PFSK-1 (cell line): ENCODE measurements at regions not wholly inside any gene's neighbourhood (a gene's known extent, or its start where the extent isn't known, plus 50 kb on each side); places are given as distances from the start of the nearest gene placed in this dataset.

Source experiments
- FOXP2 ChIP-seq: optimal IDR thresholded peaks from 2 replicates; pipeline ENCODE3; 2011; ENCODE audit warnings: borderline replicate concordance, control low read depth, inconsistent platforms; ENCODE audit not compliant: insufficient read depth; ENCODE audit errors: extremely low read length, extremely low read depth
- POLR2AphosphoS5 ChIP-seq: IDR thresholded peaks from 2 replicates; pipeline ENCODE4 v1.6.1; 2012; ENCODE audit warnings: low read depth, mild to moderate bottlenecking, control low read depth, low read length, moderate library complexity
- REST ChIP-seq, 2 experiments: IDR thresholded peaks; 2 replicates each; pipeline versions ENCODE4 v1.6.1 to v1.8.0; 2011 to 2012; ENCODE audit warnings: low read depth in 2 of 2, low read length in 2 of 2, control low read depth in 1 of 2, inconsistent platforms in 1 of 2, mild to moderate bottlenecking in 1 of 2, moderate library complexity in 1 of 2; ENCODE audit not compliant: insufficient read depth in 1 of 2
- SIN3A ChIP-seq: IDR thresholded peaks from 2 replicates; pipeline ENCODE4 v1.6.1; 2012; ENCODE audit warnings: mild to moderate bottlenecking, low read length, moderate library complexity, borderline replicate concordance; ENCODE audit not compliant: insufficient read depth
- TAF1 ChIP-seq: IDR thresholded peaks from 2 replicates; pipeline ENCODE4 v1.6.1; 2012; ENCODE audit warnings: low read length, control low read depth, borderline replicate concordance; ENCODE audit not compliant: insufficient read depth

DNA sequence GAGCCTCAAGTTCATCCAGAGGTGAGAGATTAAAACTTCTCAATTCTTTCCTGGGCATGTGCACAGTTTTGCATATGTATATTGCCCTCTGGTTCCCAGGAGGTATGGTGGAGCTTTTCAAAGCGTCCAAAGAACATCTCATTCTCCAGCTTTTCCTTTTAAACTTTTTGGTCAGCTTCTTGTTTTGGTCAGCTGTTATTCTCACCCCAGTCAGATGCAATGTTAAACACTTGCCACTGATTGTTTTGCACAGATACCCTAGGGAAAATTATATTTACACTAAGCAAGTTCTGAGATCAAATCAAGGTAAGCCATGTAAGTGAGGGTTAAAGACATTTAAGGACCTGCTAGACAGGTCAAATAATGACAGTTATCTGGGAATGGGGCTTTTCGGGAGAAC, 261.3 kb downstream of the EDEM1 start:
- TF ChIP-seq TAF1: no peak
- no peak for TF ChIP-seq REST (IDR thresholded peaks at IDR 0.05; ENCODE audit: insufficient read depth in 1 of 2, low read depth in 2 of 2, low read length in 2 of 2)
- TF ChIP-seq FOXP2: no peak

GRCh38 chr3:5456199-5456598, 268.7 kb downstream of the EDEM1 start:
- TF ChIP-seq POLR2AphosphoS5: no peak
- no peak for TF ChIP-seq SIN3A
- no peak for TF ChIP-seq REST (IDR thresholded peaks at IDR 0.05; ENCODE audit: insufficient read depth in 1 of 2, low read depth in 2 of 2, low read length in 2 of 2)
- no peak for TF ChIP-seq TAF1
- no peak for TF ChIP-seq FOXP2

DNA sequence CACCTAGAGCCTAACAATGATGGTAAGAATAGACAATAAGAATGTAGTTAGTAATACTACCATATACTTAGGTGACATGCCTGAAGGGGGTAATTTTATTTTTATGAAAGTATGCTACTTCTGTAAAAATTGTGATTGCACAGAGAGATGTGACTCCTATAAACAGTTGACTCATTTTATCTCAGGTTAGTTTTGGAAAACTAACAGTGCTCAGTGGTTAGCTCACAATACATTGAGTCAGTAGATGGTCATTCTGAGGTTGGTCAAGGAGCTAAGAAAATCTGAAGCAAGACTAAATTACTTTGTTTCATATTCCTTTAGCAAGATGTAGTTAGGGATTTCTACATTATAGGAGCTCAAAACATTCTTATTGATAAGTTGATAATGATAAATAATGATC, 271.0 kb downstream of the EDEM1 start:
- TF ChIP-seq SIN3A: no peak
- TF ChIP-seq POLR2AphosphoS5: no peak
- TF ChIP-seq REST (IDR thresholded peaks at IDR 0.05; ENCODE audit: insufficient read depth in 1 of 2, low read depth in 2 of 2, low read length in 2 of 2): no peak
- TF ChIP-seq FOXP2: no peak
- TF ChIP-seq TAF1: no peak

DNA sequence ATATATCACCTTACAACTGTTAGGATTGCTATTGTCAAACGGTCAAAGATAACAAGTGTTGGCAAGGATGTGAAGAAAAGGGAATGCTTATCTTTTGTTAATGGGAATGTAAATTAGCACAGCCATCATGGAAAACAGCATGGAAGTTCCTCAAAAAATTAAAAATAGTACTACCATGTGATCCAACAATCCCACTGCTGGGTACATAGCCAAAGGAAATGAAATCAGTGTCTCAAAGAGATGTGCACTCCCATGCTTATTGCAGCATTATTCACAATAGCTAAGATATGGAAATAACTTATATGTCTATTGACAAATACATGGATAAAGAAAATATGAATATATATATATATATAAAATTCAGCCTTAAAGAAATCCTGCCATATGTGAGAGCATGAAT, 274.6 kb downstream of the EDEM1 start:
- no peak for TF ChIP-seq POLR2AphosphoS5
- TF ChIP-seq REST (IDR thresholded peaks at IDR 0.05; ENCODE audit: insufficient read depth in 1 of 2, low read depth in 2 of 2, low read length in 2 of 2): no peak
- TF ChIP-seq TAF1: no peak
- no peak for TF ChIP-seq FOXP2
- TF ChIP-seq SIN3A: no peak

DNA sequence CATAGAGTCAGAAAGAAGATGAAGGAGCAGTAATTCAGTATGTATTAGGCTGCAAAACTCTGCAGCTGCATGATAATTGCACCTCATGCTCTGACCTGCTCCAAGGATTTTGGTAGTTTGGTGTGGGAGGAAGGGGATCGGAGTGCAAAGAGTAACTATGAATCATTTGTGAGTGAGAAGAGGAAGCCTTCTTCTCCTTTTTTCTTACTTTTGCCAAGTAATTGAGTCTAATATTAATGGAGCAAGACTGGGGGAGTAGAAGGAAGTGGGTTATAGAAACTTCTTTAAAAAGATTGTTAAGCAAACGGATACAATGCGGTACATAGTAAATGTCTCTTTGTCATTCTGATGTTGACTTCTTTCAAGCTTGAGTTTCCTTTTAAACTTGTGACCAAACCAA, 276.5 kb downstream of the EDEM1 start:
- no peak for TF ChIP-seq POLR2AphosphoS5
- no peak for TF ChIP-seq TAF1
- no peak for TF ChIP-seq SIN3A
- no peak for TF ChIP-seq FOXP2
- TF ChIP-seq REST (IDR thresholded peaks at IDR 0.05; ENCODE audit: insufficient read depth in 1 of 2, low read depth in 2 of 2, low read length in 2 of 2): no peak
